OCI-LY7 (cell line): ENCODE measurements at regions not wholly inside any gene's neighbourhood (a gene's known extent, or its start where the extent isn't known, plus 50 kb on each side); places are given as distances from the start of the nearest gene placed in this dataset.

Source experiments
- BruUV-seq: library from RNA; stranded (reverse); fragments of 400-500 nt; replicated peaks from 2 replicates; lab custom pipeline; 2021; lab: Mats Ljungman, UMichigan
- CTCF ChIA-PET: fragments of 300-600 bp; sonication (Branson Sonifier 250); formaldehyde crosslinking; loops from one replicate; lab custom pipeline; 2022; ENCODE audit warnings: antibody characterized with exemption; ENCODE audit not compliant: unreplicated experiment; lab: Charles Lee
- POLR2A ChIA-PET: fragments of 300-600 bp; sonication (Branson Sonifier 250); formaldehyde crosslinking; loops from one replicate; lab custom pipeline; 2022; ENCODE audit warnings: antibody characterized with exemption; lab: Charles Lee
- DNase-seq: peaks from one replicate; pipeline ENCODE4 v3.0.0-alpha.2; 2015; ENCODE audit warnings: low spot score
- H2AFZ ChIP-seq: fragments of 200-600 bp; sonication (generic), shearing (Covaris generic); 2 replicates; pipeline ENCODE4 v1.6.1; 2014; ENCODE audit warnings: mild to moderate bottlenecking, antibody characterized with exemption, low read length, moderate library complexity
- H3K27ac ChIP-seq: fragments of 200-600 bp; sonication (generic); 2 replicates; pipeline ENCODE4 v1.5.1; 2014; ENCODE audit warnings: mixed run types, low read depth, mild to moderate bottlenecking, moderate library complexity, low read length, inconsistent platforms; ENCODE audit not compliant: poor library complexity, severe bottlenecking
- H3K36me3 ChIP-seq: fragments of 200-600 bp; sonication (generic); 2 replicates; pipeline ENCODE4 v1.6.1; 2014; ENCODE audit warnings: mild to moderate bottlenecking, antibody characterized with exemption, low read length, moderate library complexity, mixed read lengths; ENCODE audit not compliant: insufficient read depth
- H3K4me1 ChIP-seq: fragments of 200-600 bp; sonication (generic); 2 replicates; pipeline ENCODE4 v1.5.1; 2014; ENCODE audit warnings: mild to moderate bottlenecking, low read length; ENCODE audit not compliant: insufficient read depth, poor library complexity, severe bottlenecking
- H3K4me2 ChIP-seq: fragments of 200-600 bp; sonication (generic); 2 replicates; pipeline ENCODE4 v1.6.1; 2014; ENCODE audit warnings: mild to moderate bottlenecking, low read length
- H3K4me3 ChIP-seq: fragments of 200-600 bp; sonication (generic); 2 replicates; pipeline ENCODE4 v1.5.1; 2014; ENCODE audit warnings: mild to moderate bottlenecking, low read depth, low read length; ENCODE audit not compliant: poor library complexity, severe bottlenecking
- H3K79me2 ChIP-seq: fragments of 200-600 bp; sonication (generic); 2 replicates; pipeline ENCODE4 v1.6.1; 2016; ENCODE audit warnings: low read depth, mild to moderate bottlenecking, low read length, moderate library complexity, mixed read lengths; ENCODE audit not compliant: insufficient read depth
- H3K9me2 ChIP-seq: fragments of 200-600 bp; sonication (generic); 2 replicates; pipeline ENCODE4 v1.6.1; 2016; ENCODE audit warnings: mild to moderate bottlenecking, low read length, mixed read lengths; ENCODE audit not compliant: insufficient read depth
- H3K9me3 ChIP-seq: fragments of 200-600 bp; sonication (generic); 2 replicates; pipeline ENCODE4 v1.6.1; 2014; ENCODE audit warnings: mild to moderate bottlenecking, mixed run types, low read length, mixed read lengths
- H4K20me1 ChIP-seq: fragments of 200-600 bp; sonication (generic); 2 replicates; pipeline ENCODE4 v1.6.1; 2014; ENCODE audit warnings: mild to moderate bottlenecking, antibody characterized with exemption, low read length, moderate library complexity, mixed read lengths; ENCODE audit not compliant: insufficient read depth
- EZH2phosphoT487 ChIP-seq: fragments of 200-600 bp; sonication (generic); IDR thresholded peaks from 2 replicates; pipeline ENCODE4 v1.6.1; 2018; ENCODE audit warnings: low read depth, borderline replicate concordance, mild to moderate bottlenecking, mixed run types, antibody characterized with exemption, low read length, moderate library complexity, mixed read lengths
- intact Hi-C: fragments of 100-400 bp; cut with micrococcal nuclease; formaldehyde crosslinking; loops from one replicate; pipeline ENCODE4 v1.10.0; 2022; ENCODE audit not compliant: unreplicated experiment
- TF ChIP-seq, protein P1 (sequence below): fragments of 200-600 bp; sonication (generic); conservative IDR thresholded peaks from 2 replicates; pipeline ENCODE4 v1.5.1; 2014; ENCODE audit warnings: mild to moderate bottlenecking, antibody characterized with exemption, low read length, moderate library complexity, mixed read lengths

DNA sequence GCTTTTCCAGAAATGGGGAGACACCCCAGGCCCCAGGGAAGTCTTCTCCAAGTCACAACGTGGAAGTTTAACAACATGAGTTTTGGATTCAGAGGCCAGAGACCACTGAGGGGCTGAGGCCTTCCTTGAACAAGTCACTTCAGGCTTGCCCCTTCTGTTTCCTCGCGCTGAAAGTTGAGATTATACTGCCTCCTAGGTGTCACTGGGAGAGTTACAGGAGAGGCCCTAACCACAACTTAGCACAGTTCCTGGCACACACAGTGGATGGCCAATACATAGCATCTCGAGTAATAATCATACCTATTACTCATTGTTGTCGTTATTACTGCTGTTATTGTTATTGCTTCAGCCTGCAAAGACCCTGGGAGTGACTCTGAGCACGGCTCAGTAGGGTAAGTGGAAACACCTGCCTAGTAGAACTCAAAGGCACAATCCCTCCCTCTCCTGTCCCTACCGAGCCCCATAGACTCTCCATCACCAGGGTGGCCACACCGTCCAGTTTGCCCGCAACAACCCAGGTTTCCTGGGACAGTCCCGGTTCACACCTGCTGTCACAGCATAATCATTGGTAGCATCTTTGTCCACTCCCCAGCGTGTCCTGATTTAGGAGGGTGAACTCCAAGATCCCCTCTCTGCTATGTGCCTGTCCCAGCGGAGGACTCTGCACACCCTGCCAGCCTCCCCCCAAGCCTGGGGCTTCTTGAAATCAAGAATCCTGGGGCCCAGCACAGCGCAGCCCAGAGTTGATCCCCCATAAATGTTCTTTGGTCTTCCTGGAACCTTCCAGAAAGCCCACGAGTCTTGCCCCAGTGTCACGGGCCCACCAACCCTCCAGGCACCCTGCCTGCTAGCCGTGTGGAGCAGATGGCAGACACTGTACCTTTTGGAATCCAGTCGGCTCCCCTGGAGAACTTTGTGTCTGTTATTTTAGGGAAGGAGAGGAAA, 85.0 kb downstream of the SYNE3 start:
- intact Hi-C loops: loop anchor here (10.0 kb wide), 2 partner anchors 327 to 747 kb away; no protein-coding TSS in a partner anchor
- H3K36me3 ChIP-seq: no peaks in the 10 kb centered on the region; the same call in 1 of the 2 replicates

DNA sequence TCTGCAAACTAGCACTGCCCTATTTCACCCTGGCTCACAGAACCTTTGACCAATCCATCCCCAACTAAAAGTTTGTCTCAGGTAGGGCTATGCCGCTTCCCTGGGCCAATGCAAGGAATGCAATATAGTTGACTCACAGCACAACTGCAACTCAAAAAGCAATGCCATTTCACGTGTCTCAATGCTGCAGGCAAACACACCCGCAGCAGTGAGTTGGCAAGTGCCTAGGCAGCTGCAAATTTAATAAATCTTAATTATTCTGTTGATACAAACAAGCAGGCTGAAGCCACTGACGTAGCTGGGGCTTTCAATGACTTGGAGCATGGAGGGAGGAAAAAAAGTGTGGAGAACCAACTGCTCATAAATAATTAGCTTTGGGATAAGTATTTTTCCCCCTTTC, 87.9 kb downstream of the SYNE3 start:
- Histone ChIP-seq H3K27ac (no peak overlapping the region), H3K9me3 (no peaks in the 10 kb centered on the region), H3K4me3 (no peak overlapping the region), H3K4me2 (no peak overlapping the region), H3K4me1 (peaks cover 3% of the 10 kb centered on the region), H2AFZ (no peak overlapping the region), H3K79me2 (no peaks in the 10 kb centered on the region), H3K9me2 (no peaks in the 10 kb centered on the region), H4K20me1 (no peaks in the 10 kb centered on the region), H3K36me3 (no peaks in the 10 kb centered on the region)
- no TSS peak for BruUV-seq
- POLR2A ChIA-PET: interaction anchor here (1.4 kb wide), 1 partner anchor 132 kb away, joined by 3 read pairs; no protein-coding TSS in a partner anchor
- intact Hi-C loops: loop anchor here (5.0 kb wide), 1 partner anchor 564 kb away; no protein-coding TSS in a partner anchor
- no peak for TF ChIP-seq EZH2phosphoT487
- TF ChIP-seq, protein P1, sequence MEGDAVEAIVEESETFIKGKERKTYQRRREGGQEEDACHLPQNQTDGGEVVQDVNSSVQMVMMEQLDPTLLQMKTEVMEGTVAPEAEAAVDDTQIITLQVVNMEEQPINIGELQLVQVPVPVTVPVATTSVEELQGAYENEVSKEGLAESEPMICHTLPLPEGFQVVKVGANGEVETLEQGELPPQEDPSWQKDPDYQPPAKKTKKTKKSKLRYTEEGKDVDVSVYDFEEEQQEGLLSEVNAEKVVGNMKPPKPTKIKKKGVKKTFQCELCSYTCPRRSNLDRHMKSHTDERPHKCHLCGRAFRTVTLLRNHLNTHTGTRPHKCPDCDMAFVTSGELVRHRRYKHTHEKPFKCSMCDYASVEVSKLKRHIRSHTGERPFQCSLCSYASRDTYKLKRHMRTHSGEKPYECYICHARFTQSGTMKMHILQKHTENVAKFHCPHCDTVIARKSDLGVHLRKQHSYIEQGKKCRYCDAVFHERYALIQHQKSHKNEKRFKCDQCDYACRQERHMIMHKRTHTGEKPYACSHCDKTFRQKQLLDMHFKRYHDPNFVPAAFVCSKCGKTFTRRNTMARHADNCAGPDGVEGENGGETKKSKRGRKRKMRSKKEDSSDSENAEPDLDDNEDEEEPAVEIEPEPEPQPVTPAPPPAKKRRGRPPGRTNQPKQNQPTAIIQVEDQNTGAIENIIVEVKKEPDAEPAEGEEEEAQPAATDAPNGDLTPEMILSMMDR: no peak
- DNase-seq: no peak
- CTCF ChIA-PET: no interaction called here

More for the DNA sequence above, 85.0 kb downstream of the SYNE3 start:
- peak; percentile 65 for DNase-seq
- ChIA-PET POLR2A (interaction anchor here (0.6 kb wide), 1 partner anchor 54 kb away, joined by 3 read pairs; no protein-coding TSS in a partner anchor), CTCF (interaction anchor here (0.6 to 1.2 kb wide), 3 partner anchors 22 to 320 kb away, joined by 3 to 5 read pairs (median 3); no protein-coding TSS in a partner anchor)
- peaks cover 11% of the 10 kb centered on the region; the same call in 1 of the 2 replicates for H3K9me3 ChIP-seq
- H3K9me2 ChIP-seq: no peaks in the 10 kb centered on the region
- H3K27ac ChIP-seq: no peak overlapping the region
- H3K4me1 ChIP-seq: peaks cover 3% of the 10 kb centered on the region
- no peaks in the 10 kb centered on the region for H3K79me2 ChIP-seq
- TF ChIP-seq, protein P1: peak; percentile 82
- TF ChIP-seq EZH2phosphoT487: no peak
- no peak overlapping the region for H3K4me3 ChIP-seq
- H3K4me2 ChIP-seq: no peak overlapping the region
- BruUV-seq: no TSS peak
- no peaks in the 10 kb centered on the region for H4K20me1 ChIP-seq
- 0 out of 2 replicates have a peak overlapping the region, but pooled peaks have one; percentile 2 for H2AFZ ChIP-seq
